GM12892 (cell line): ENCODE measurements at regions not wholly inside any gene's neighbourhood (a gene's known extent, or its start where the extent isn't known, plus 50 kb on each side); places are given as distances from the start of the nearest gene placed in this dataset.

Experiments used
- DNase-seq: peaks from one replicate; pipeline ENCODE4 v3.0.0; 2011; ENCODE audit not compliant: insufficient read length
- FAIRE-seq: peaks from 2 replicates; lab custom pipeline; 2011; peaks lifted over from hg19 to GRCh38; lab: Jason Lieb, UNC
- POLR2A ChIP-seq: IDR thresholded peaks from 2 replicates; pipeline ENCODE4 v1.6.1; 2011; ENCODE audit warnings: low read depth, low read length, control low read depth
- POLR2AphosphoS5 ChIP-seq: IDR thresholded peaks from 2 replicates; pipeline ENCODE4 v1.6.1; 2011; ENCODE audit warnings: low read depth, low read length, control low read depth
- TAF1 ChIP-seq: IDR thresholded peaks from 2 replicates; pipeline ENCODE4 v1.6.1; 2011; ENCODE audit warnings: low read depth, mild to moderate bottlenecking, control low read depth, low read length, borderline replicate concordance

DNA sequence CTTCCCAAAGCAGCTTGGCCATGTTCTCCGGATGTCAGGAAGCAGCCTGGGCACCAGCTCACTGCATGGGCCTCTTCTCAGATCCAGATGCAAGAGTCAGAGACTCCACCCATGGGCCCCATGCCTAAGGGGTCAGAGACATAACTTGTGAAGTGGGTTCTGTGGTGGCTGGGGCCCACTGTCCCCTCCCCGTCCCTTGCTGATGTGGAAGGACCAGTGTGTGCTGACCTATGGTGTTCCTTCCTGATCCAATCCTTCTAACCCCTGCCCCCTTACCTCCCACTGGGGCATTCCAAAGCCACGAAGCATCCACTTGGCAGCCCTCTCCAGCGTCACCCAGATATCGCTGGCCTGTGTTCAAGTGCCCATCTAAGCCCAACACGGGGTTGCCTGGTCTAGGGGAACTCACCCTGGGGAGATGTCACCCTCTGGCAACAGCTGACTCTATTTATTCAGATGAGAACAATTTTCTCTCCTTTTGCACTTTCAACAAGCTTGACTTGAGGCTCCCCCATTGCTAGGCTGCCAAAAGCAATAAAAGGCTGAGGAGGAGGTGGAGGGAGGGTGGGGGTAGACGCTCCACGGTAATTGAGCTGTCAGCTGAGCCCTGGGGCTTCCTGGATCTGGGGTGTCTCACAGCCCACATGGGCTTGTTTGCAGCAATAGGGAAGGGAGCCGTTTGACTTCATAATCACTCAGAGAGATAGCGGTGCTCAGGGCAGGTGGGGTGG lies 158.5 kb downstream of the ADAMTS15 start:
- DNase-seq: no peak
- FAIRE-seq: no peak

DNA sequence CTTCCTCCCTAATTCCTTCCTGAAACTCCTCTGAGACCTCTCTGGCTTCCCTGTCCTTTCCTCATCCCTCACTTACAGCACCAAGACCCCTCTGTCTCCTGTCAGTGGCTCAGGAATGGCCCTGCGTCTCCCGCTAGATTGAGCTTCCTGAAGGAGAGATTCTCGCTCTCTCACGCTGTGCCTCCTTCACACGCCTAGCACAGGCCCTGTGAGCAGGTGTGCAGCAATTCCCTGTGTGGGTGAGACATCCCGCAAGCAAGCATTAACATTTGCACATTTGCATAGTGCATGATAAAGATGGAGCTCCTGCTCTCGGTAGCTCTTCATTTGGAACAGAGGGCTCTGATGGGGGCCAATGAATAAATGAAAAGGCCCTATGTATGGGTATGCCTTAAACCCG lies 159.8 kb downstream of the ADAMTS15 start:
- FAIRE-seq (no peak), DNase-seq (no peak)
- TF ChIP-seq POLR2AphosphoS5: no peak

More for the DNA sequence above, 158.5 kb downstream of the ADAMTS15 start:
- TF ChIP-seq TAF1: no peak
- TF ChIP-seq POLR2A: no peak
- TF ChIP-seq POLR2AphosphoS5: no peak

DNA sequence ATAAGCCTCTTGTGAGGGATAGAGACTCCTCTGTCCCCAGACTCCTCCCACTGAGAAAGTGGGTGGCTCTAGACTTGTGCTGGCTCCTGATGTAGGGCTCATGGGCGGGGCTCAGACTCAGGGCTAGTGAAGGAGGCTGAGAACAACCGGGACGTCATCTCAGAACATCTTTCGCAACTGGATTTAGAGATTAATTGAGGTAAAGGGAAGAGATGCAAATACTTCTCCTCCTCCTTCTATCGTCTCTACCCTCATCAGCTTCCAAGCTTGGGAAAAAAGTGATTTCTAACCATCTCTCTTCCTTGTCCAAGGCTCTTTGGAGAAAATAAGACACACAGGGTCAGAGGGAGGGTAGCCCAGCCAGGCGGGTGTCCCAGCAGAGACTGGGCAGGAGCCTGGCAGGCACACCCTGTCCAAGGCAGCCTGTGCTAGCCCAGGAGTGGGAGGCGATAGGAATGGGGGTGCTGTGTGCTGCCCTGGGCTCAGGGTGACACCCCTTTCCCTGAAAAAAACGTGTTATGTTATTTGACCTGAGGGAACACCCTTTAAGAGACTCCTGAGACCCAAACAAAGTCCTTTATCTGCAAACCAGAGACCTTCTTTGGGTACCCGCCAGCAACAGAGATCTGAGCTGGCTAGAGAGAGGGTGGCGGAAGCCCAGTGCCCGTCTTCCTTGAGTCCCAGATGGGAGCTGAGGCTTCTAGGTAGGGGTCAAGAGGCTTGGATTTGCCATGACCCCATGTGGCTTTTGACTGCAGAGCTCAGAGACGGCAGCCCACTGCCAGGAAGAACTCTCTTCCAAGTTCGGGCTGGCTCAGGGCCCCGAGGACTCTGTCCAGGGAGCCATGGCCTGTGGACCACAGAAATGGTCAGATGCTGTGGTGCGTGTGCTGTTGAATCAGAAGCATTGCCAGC lies 160.9 kb downstream of the ADAMTS15 start:
- no peak for DNase-seq
- TF ChIP-seq POLR2A: no peak
- no peak for TF ChIP-seq TAF1
- no peak for TF ChIP-seq POLR2AphosphoS5
- FAIRE-seq: no peak

DNA sequence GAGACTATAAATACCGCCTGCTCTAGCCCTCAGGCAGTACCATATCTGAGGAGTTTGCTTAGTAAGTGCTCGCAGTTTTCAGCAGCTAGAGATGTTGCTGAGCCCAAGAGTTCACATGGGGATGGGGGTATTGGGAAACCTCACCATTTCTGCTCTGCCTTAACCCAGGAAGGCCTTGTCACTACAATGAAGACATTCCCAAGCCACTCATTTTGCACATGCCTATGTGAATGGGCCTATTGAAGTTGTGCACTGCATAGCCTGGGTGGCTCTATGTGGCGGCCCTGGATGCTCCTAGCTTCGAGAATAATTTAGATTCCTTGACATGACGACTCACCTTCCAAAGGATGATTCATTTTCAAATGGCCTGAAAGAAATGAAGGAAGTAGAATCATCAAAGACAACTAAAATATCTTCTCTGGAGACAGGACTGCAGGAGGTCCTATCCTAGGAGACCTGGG lies 163.4 kb downstream of the ADAMTS15 start:
- no peak for DNase-seq
- TF ChIP-seq POLR2AphosphoS5 (no peak), POLR2A (no peak), TAF1 (no peak)
- no peak for FAIRE-seq

DNA sequence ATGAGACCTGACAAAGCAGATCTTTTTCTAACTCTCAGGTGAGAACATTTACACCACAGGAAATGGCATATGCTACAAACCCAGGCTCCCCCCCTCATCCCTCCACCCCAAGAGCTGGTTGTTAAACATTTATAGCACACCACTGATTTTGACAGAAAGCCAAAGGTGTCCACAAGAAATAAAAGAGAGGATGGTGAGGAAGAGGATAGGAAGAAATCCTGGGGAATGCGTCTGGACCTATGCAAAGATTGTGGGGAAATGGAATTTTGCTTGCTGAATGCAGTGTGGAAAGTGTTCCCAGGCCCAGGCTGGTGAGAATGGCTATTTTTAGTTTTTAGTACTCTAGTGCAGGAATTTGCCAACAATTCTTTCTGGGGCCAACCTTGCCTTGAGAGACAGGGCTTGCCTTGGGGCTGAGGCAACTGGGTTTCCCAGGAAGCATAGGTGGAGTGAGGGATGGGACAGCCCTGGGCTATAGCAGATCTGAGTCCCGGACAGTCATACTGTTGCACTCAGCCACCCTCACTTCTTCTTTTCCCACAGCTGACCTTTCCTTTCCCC lies 163.9 kb downstream of the ADAMTS15 start:
- FAIRE-seq (no peak), DNase-seq (no peak)
- TF ChIP-seq TAF1 (no peak), POLR2AphosphoS5 (no peak), POLR2A (no peak)

DNA sequence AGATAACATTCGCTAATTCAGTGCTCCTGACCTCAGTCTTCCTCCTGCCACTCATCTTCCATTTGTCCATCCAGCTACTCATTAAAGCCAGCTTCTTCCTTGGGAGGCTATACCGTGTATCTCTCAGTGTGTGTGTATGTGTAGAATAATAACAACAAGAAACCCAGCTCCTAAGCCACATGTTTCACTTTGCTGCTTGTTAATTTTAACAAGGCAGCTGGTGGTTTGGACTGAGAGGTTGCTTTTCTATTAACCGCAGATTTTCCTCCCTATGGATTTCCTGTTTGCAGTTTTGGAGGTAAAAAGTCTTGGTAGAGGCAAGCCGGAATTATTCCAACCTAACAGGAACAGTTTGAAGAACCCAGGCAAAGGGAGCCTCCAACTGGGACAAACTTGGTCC lies 165.0 kb downstream of the ADAMTS15 start:
- TF ChIP-seq POLR2A: no peak
- FAIRE-seq (peak; percentile 21), DNase-seq (no peak)

DNA sequence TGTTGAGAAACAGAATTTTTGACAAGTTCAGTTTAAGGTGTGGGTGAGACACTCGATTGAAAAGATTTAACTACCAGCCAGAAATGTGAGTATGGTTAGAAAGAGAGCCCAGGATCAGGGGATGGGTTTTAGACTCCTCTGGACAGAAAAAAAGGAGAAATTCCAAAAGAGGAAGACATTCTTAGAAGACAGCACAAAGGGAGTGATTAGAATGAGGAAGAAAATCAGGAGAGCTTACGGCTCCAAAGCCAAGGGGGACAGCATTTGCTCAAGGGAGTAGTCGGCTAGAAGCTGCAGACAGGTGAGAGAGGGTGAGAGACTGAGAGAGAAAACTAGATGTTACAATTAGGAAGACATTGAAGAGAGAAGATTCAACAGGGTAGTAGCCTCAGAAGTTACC lies 166.1 kb downstream of the ADAMTS15 start:
- FAIRE-seq: no peak
- DNase-seq: no peak

DNA sequence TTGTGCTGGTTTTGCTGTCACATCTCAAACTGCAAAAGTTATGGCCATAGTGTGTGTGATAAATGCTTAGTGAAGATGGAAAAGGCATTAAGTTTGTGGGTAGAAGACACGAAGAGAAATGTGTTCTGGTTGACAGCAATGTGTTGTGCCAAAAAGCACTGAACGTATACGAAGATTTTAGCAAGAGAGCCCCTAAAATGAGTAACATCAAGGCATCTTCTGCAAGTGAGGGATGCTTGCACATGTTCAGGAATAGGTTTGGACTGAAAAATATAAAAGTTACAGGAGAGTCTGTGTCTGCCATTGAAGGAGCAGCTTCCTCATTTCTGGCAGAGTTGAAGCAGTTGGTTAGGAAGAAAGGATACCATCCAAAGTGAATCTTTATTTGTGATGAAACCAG lies 167.1 kb downstream of the ADAMTS15 start:
- DNase-seq (no peak), FAIRE-seq (no peak)
- TF ChIP-seq TAF1 (no peak), POLR2AphosphoS5 (no peak), POLR2A (no peak)

More for the DNA sequence above, 166.1 kb downstream of the ADAMTS15 start:
- no peak for TF ChIP-seq POLR2A
- TF ChIP-seq POLR2AphosphoS5: no peak
- TF ChIP-seq TAF1: no peak

DNA sequence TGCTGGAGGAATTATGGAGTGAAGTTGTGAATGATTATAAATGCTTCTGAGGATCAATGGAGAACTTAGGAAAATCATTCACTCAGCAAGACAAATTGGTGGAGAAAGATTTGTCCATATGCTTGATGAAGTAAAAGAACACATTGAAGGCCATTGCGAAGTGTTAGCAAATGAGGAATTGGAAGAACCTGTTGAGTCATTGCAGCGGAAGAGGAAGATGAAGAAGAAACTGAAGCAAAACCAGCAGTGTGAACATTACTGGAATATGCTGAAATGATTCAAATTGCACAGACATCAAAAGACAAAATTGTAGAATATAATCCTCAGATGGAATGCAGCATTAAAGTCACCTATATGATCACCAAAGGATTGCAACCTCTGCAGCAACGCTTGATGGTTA lies 168.1 kb downstream of the ADAMTS15 start:
- FAIRE-seq (no peak), DNase-seq (no peak)
- no peak for TF ChIP-seq POLR2AphosphoS5
- no peak for TF ChIP-seq TAF1
- no peak for TF ChIP-seq POLR2A

DNA sequence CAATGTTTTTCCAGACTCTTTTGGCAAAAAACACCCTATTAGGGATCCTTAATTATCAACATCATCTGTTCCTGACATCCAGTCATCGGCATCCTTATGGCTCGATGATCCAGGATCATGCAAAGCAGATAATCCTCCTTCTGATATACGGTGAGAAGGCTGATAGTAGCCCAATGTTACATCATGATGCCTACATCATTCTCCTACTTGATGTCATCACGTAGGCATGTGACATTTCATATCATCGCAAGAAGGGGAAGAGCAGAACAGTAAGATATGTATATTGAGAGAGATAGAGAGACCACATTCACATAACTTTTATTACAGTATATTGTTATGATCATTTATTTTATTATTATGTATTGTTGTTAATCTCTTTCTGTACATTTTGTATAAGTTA lies 168.6 kb downstream of the ADAMTS15 start:
- FAIRE-seq: no peak
- TF ChIP-seq POLR2AphosphoS5 (no peak), POLR2A (no peak), TAF1 (no peak)
- DNase-seq: no peak

DNA sequence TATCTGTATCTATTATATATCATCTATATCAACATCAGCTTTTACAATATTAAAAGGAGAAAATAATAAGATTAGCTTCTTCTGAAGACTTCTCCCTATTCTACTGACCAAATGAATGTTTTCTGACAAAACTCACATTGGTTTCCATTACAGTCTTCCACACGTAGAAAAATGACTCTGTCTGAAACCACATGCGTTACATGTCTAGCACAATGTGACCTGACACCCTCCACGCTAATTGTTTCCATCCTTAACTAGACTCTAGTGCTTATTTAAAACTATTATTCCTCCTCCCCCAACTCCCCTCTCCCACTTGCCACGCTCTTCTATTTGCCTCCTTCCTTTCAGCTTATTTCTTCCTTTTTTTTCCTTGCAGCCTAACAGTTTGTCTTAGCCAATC lies 172.1 kb downstream of the ADAMTS15 start:
- FAIRE-seq (no peak), DNase-seq (no peak)
- TF ChIP-seq POLR2A (no peak), TAF1 (no peak), POLR2AphosphoS5 (no peak)
